Body of pancreas (tissue), 4 donors: ENCODE measurements at regions not wholly inside any gene's neighbourhood (a gene's known extent, or its start where the extent isn't known, plus 50 kb on each side); places are given as distances from the start of the nearest gene placed in this dataset.
"Not testable (repeated sequence)": the region's sequence is repeated elsewhere in the genome, so short reads cannot be mapped to it uniquely, and the experiment has no call there.

Experiments used
- POLR2A ChIP-seq, 3 donors: fragments of 450-650 bp; IDR thresholded peaks; one replicate each; pipeline ENCODE4 v1.6.1; 2016; ENCODE audit warnings: antibody characterized with exemption in 3 of 3, mild to moderate bottlenecking in 2 of 3
- TF ChIP-seq, protein P1 (sequence below), 7 experiments: fragments of 450-650 bp in 4 of 7; fragments of 200-600 bp in 3 of 7; sonication (generic) in 3 of 7; IDR thresholded peaks; one replicate each; pipeline ENCODE4 v1.5.1; 2016 to 2019; ENCODE audit warnings: antibody characterized with exemption in 7 of 7

DNA sequence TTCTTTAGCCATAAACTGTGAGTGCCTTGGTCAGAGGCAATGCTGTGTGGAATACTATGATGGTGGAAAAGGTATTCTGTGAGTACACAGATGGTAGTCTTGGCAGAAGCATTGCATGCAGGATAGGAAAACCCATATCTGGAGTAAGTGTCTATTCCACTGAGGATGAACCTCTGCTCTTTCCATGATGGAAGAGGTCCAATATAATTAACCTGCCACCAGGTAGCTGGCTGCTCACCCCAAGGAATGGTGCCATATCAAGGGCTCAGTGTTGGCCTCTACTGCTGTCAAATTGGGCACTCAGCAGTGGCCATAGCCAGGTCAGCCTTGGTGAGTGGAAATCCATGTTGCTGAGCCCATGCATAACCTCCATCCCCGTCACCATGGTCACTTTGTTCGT, 138.1 kb upstream of the KCND3 start:
- not testable (repeated sequence) for TF ChIP-seq POLR2A (IDR thresholded peaks at IDR 0.05)
- TF ChIP-seq, protein P1, sequence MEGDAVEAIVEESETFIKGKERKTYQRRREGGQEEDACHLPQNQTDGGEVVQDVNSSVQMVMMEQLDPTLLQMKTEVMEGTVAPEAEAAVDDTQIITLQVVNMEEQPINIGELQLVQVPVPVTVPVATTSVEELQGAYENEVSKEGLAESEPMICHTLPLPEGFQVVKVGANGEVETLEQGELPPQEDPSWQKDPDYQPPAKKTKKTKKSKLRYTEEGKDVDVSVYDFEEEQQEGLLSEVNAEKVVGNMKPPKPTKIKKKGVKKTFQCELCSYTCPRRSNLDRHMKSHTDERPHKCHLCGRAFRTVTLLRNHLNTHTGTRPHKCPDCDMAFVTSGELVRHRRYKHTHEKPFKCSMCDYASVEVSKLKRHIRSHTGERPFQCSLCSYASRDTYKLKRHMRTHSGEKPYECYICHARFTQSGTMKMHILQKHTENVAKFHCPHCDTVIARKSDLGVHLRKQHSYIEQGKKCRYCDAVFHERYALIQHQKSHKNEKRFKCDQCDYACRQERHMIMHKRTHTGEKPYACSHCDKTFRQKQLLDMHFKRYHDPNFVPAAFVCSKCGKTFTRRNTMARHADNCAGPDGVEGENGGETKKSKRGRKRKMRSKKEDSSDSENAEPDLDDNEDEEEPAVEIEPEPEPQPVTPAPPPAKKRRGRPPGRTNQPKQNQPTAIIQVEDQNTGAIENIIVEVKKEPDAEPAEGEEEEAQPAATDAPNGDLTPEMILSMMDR (IDR thresholded peaks at IDR 0.05): not testable (repeated sequence)
